ACC112 (cell line): ENCODE measurements at regions not wholly inside any gene's neighbourhood (a gene's known extent, or its start where the extent isn't known, plus 50 kb on each side); places are given as distances from the start of the nearest gene placed in this dataset.

ENCODE experiments used
- H2AFZ ChIP-seq: fragments of 200-600 bp; sonication (generic); one replicate; pipeline ENCODE4 v1.6.0; 2017; ENCODE audit warnings: antibody characterized with exemption, low read length; ENCODE audit not compliant: unreplicated experiment
- H3K27ac ChIP-seq: fragments of 200-600 bp; sonication (generic); 2 replicates; pipeline ENCODE4 v1.5.1; 2014; ENCODE audit warnings: low read depth, mild to moderate bottlenecking, antibody characterized with exemption, low read length, moderate library complexity
- H3K27me3 ChIP-seq: fragments of 200-600 bp; sonication (generic); 2 replicates; pipeline ENCODE4 v1.6.1; 2014; ENCODE audit warnings: mild to moderate bottlenecking, antibody characterized with exemption, low read length, moderate library complexity, mixed read lengths; ENCODE audit not compliant: insufficient read depth
- H3K36me3 ChIP-seq: fragments of 200-600 bp; sonication (generic); 2 replicates; pipeline ENCODE4 v1.6.1; 2016; ENCODE audit warnings: mild to moderate bottlenecking, antibody characterized with exemption, low read length, moderate library complexity, mixed read lengths; ENCODE audit not compliant: insufficient read depth
- H3K4me1 ChIP-seq: fragments of 200-600 bp; sonication (generic); one replicate; pipeline ENCODE4 v1.6.1; 2016; ENCODE audit warnings: low read length, mixed read lengths; ENCODE audit not compliant: insufficient read depth, unreplicated experiment, control insufficient read depth
- H3K4me3 ChIP-seq: fragments of 200-600 bp; sonication (generic); 2 replicates; pipeline ENCODE4 v1.5.1; 2014; ENCODE audit warnings: mild to moderate bottlenecking, low read depth, low read length
- H3K79me2 ChIP-seq: fragments of 200-600 bp; sonication (generic); one replicate; pipeline ENCODE4 v1.6.0; 2016; ENCODE audit warnings: low read length; ENCODE audit not compliant: control insufficient read depth, unreplicated experiment, insufficient read depth

DNA sequence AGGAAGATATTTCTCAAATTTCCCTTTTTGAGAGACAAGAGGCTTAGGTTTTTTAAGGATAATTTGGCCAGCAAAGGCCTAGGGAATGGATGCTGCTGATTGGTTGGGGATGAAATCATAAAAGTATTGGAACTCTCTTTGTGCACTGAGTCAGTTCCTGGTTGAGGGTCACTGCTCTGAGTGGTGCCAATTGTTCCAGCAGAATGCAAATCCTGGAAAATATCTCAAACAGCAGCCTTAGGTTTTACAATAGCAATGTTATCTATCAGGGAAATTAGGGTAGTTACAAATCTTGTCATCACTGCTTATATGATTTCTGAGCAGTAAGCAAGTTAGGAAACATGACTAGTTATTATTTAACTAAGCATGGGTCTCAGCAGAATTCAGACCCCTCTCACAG lies 96.2 kb downstream of the RAD51AP2 start:
- no peaks in the 10 kb centered on the region for H3K79me2 ChIP-seq
- H3K36me3 ChIP-seq, result no peaks in the 10 kb centered on the region
- no peak overlapping the region; the same call in 1 of the 2 replicates for H3K27ac ChIP-seq
- H3K4me3 ChIP-seq, result no peak overlapping the region
- H2AFZ ChIP-seq, result no peak overlapping the region
- H3K4me1 ChIP-seq, result peaks cover 15% of the 10 kb centered on the region
- H3K27me3 ChIP-seq, result no peaks in the 10 kb centered on the region

DNA sequence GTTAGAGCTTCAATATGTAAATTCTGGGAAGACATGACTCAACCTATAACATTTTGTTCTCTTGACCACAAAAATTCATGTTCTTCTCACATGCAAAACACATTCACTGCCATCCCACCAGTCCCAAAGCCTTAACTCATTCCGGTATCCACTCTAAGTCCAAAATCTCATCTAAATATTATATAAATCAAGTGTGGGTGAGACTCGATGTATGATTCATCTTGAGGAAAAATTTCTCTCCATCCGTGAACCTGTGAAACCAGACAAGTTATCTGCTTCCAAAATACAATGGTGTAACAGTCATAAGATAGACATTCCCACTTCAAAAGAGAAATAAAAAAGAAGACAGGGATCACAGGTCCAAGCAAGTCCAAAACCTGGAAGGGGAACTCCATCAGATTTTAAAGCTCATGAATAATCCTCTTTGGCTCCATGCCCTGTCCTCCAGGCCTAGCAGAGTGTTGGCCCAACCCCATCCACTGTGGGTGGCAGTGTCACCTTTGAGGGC lies 101.3 kb downstream of the RAD51AP2 start:
- Histone ChIP-seq H2AFZ (no peak overlapping the region), H3K27me3 (no peaks in the 10 kb centered on the region), H3K27ac (peak overlapping the region; percentile 96), H3K36me3 (no peaks in the 10 kb centered on the region), H3K4me1 (peaks cover 21% of the 10 kb centered on the region), H3K4me3 (no peak overlapping the region), H3K79me2 (no peaks in the 10 kb centered on the region)

DNA sequence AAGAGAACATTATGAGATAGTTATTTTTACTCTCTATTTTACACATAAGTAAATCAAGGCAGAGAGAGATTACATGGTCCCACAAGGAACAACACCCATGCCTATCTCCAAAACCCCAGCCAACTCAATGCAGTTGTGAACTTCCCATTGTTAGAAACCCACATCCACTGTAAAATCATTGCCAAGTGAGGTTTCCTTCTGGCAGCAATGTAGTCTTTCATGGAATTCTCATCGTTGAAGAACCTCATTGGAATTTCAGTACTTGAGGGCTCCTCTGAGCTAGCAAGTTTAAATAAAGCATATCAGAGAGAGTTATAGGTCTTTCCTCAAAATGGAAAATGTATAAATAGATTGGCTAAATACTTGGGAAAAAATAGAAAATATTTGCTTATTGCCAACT lies 105.2 kb downstream of the RAD51AP2 start:
- Histone ChIP-seq H3K79me2 (no peaks in the 10 kb centered on the region), H3K4me1 (peaks cover 21% of the 10 kb centered on the region), H3K27me3 (no peaks in the 10 kb centered on the region), H3K27ac (no peak overlapping the region), H3K36me3 (no peaks in the 10 kb centered on the region), H3K4me3 (no peak overlapping the region), H2AFZ (no peak overlapping the region)

DNA sequence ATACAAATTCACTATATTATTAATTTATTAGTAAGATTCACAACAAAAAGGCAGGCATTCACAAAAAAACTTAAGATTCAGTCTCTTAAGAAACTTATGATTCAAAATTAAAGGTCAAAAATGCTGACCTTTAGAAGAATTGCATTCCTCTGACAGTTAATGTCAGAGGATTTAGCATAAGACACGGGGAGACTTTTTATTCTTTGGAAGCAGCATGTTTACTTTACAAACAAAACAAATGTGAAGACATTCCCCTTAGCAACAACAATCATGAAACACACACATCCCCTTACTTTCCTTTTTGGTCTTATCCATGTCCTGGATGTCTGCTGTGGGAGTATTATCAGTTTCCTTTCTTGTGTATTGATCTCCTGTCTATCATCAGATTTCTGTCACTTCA lies 117.1 kb downstream of the RAD51AP2 start:
- H3K79me2 ChIP-seq, result no peaks in the 10 kb centered on the region
- H3K4me1 ChIP-seq, result peaks cover 3% of the 10 kb centered on the region
- H2AFZ ChIP-seq, result peak overlapping the region; percentile 50
- 0 out of 2 replicates have a peak overlapping the region, but pooled peaks have one; percentile 13 for H3K4me3 ChIP-seq
- H3K27ac ChIP-seq, result peak overlapping the region; percentile 72
- no peaks in the 10 kb centered on the region; the same call in 1 of the 2 replicates for H3K36me3 ChIP-seq
- no peaks in the 10 kb centered on the region for H3K27me3 ChIP-seq

DNA sequence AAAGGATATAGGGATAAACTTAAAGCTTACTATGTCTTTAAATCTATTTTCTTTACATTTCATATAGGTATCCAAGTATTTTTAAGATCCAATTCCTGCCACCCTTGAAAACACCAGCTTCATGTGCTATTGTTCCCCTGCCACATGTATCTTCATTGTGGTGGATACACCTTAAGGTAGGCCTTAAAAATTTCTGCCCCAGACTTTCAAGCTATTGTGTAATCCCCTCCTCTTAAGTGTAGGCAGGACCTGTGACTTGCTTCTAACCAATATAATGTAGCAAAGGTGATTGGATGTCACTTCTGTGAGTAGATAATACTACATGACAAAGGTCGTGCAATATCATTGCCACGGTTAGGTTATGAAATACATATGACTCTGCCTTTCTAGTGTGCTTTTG lies 119.5 kb downstream of the RAD51AP2 start:
- H3K4me3 ChIP-seq, result no peak overlapping the region
- no peaks in the 10 kb centered on the region; the same call in 1 of the 2 replicates for H3K36me3 ChIP-seq
- H2AFZ ChIP-seq, result no peak overlapping the region
- H3K27me3 ChIP-seq, result no peaks in the 10 kb centered on the region
- H3K27ac ChIP-seq, result no peak overlapping the region
- peaks cover 3% of the 10 kb centered on the region for H3K4me1 ChIP-seq
- H3K79me2 ChIP-seq, result no peaks in the 10 kb centered on the region

DNA sequence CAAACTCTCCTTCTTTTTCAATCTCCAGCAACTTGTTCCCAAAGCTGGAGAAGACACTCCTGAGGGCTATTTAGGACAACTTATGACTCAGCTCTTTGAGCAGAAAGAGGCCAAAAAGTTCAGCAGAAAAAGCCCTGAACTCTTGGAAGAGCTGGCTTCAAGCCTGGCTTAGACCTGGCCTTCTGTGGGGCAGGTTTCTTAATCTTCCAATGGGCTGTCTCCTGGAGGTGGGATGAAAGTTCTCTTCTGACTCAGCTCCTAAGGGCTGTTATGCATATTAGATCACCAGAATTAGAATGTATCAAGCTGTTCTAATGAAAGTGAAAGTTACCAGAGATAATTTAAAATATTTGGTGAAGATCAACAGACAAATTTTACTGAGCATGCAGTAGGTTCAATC lies 129.4 kb downstream of the RAD51AP2 start:
- no peaks in the 10 kb centered on the region for H3K27me3 ChIP-seq
- H3K36me3 ChIP-seq, result no peaks in the 10 kb centered on the region
- no peaks in the 10 kb centered on the region for H3K79me2 ChIP-seq
- H3K27ac ChIP-seq, result no peak overlapping the region
- H2AFZ ChIP-seq, result no peak overlapping the region
- peaks cover 12% of the 10 kb centered on the region for H3K4me1 ChIP-seq
- no peak overlapping the region for H3K4me3 ChIP-seq

DNA sequence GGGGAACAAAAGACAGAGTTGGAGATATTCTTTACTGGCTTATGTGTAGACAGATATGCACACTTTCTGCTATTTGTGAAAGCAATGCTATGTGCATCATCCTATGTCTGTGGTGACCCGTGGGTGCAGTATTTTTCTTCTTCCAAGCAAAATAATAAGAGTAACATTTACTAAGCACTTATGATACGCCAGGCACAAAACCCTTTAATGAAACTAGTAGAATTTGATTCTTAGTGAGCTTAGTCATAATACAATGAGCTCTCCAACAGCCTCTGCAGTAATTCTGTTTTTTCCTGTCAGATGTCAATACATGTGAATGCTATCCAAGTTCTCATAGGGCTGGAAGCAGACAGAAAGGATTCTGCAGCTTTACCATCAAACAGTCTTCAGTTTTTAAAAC lies 130.6 kb downstream of the RAD51AP2 start:
- Histone ChIP-seq H2AFZ (no peak overlapping the region), H3K27ac (no peak overlapping the region), H3K4me1 (peaks cover 12% of the 10 kb centered on the region), H3K36me3 (no peaks in the 10 kb centered on the region), H3K79me2 (no peaks in the 10 kb centered on the region), H3K27me3 (no peaks in the 10 kb centered on the region), H3K4me3 (no peak overlapping the region)

DNA sequence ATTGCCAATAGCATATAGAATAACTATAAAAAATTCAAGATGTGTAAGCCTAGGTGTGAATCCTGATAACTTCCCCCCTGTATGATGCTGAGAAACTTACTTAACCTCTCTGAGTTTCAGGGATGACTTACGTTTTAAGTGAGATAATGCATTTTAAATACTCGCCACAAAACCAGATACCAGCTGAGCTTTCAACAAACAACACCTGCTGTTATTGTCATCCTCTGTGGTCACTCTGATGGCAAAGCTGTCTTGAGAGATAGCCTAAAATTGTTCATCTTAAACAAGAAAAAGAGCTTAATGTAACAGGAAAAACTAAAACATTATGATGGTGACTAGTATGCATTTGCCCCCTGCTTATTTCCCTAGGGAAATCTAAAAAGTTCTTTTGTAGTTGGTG lies 131.5 kb downstream of the RAD51AP2 start:
- Histone ChIP-seq H3K79me2 (no peaks in the 10 kb centered on the region), H3K4me1 (peaks cover 12% of the 10 kb centered on the region), H3K4me3 (no peak overlapping the region), H3K36me3 (no peaks in the 10 kb centered on the region), H3K27me3 (no peaks in the 10 kb centered on the region), H2AFZ (no peak overlapping the region), H3K27ac (no peak overlapping the region)

DNA sequence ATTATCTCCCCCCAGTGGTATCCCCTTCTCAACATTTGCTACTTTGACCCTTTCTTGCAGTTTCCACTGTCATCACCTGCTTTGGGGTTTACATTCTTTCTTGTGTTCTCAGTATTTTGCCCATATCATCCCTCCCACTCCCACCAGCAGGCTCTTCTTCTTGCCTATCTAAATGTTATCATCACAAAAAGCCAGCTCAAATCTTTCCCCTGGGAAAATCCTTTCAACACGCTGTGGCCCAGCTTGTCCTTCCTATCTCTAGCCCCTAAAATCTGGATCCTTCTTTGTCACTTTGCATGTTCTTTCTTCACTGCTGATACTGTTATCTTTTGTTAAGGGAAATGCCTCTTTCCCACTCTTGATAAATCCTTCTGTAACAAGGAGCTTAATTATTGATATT lies 138.2 kb downstream of the RAD51AP2 start:
- H3K4me1 ChIP-seq, result no peaks in the 10 kb centered on the region
- no peaks in the 10 kb centered on the region for H3K36me3 ChIP-seq
- no peak overlapping the region for H3K4me3 ChIP-seq
- H2AFZ ChIP-seq, result no peak overlapping the region
- peaks cover 6% of the 10 kb centered on the region; the same call in 1 of the 2 replicates for H3K27me3 ChIP-seq
- H3K27ac ChIP-seq, result no peak overlapping the region
- no peaks in the 10 kb centered on the region for H3K79me2 ChIP-seq

DNA sequence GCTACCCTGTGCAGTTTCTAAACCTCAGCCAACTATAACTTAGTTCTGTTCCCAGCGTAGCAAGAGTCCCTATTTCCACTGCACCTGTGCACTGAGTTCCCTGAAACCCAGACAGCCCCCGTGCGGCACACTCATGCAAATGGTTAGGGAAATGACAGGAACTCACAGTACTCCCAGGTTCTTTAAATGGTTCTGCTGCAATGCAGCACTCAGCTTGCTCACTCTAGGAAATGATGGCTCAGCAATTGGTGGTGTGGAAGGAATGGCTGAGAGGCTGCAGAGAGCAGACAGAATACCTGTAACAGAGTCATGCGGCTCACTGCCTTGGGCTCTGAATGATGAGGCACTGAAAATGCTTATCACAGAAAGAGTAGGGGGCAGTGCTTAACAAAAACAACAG lies 143.0 kb downstream of the RAD51AP2 start:
- H3K27ac ChIP-seq, result no peak overlapping the region
- peaks cover 2% of the 10 kb centered on the region; the same call in 1 of the 2 replicates for H3K27me3 ChIP-seq
- H3K4me1 ChIP-seq, result peaks cover 7% of the 10 kb centered on the region
- H3K4me3 ChIP-seq, result no peak overlapping the region
- no peak overlapping the region for H2AFZ ChIP-seq
- no peaks in the 10 kb centered on the region for H3K79me2 ChIP-seq
- no peaks in the 10 kb centered on the region for H3K36me3 ChIP-seq

DNA sequence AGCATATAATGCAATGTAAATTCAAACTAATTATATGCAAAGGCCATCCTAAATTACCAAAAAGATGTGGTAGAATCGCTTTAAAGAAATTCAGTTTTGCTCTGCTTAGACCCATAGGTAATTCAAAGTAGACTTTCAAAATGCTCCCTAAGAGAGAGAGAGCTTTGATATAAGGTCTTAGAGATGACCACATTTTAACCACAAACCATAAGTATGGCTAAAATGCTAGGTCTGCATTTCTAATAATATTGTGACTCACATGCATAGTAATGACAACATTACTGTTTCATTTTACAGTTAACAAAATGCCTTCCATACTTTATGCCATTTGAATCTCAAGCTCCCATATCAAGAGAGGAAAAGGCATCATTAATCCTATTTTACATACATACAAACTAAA lies 144.5 kb downstream of the RAD51AP2 start:
- peaks cover 7% of the 10 kb centered on the region for H3K4me1 ChIP-seq

More for the DNA sequence above, 144.5 kb downstream of the RAD51AP2 start:
- Histone ChIP-seq H3K36me3 (no peaks in the 10 kb centered on the region), H3K27me3 (no peaks in the 10 kb centered on the region), H3K27ac (no peak overlapping the region), H3K4me3 (no peak overlapping the region), H3K79me2 (no peaks in the 10 kb centered on the region), H2AFZ (no peak overlapping the region)
